KMS-11 (cell line): ENCODE measurements at regions not wholly inside any gene's neighbourhood (a gene's known extent, or its start where the extent isn't known, plus 50 kb on each side); places are given as distances from the start of the nearest gene placed in this dataset.

Experiments
- H2AFZ ChIP-seq: fragments of 200-600 bp; sonication (generic); 2 replicates; pipeline ENCODE4 v1.6.1; 2016; ENCODE audit warnings: antibody characterized with exemption, mixed run types, low read depth
- H3K27ac ChIP-seq: fragments of 200-600 bp; sonication (generic); 2 replicates; pipeline ENCODE4 v1.6.1; 2016; ENCODE audit warnings: mild to moderate bottlenecking, mixed run types
- H3K27me3 ChIP-seq: fragments of 200-600 bp; sonication (generic); 2 replicates; pipeline ENCODE4 v1.6.1; 2017; ENCODE audit warnings: mild to moderate bottlenecking, low read depth, mixed run types, moderate library complexity; ENCODE audit not compliant: insufficient read depth
- H3K36me3 ChIP-seq: fragments of 200-600 bp; sonication (generic); 2 replicates; pipeline ENCODE4 v1.6.1; 2017; ENCODE audit warnings: mild to moderate bottlenecking, mixed run types; ENCODE audit not compliant: insufficient read depth
- H3K4me1 ChIP-seq: fragments of 200-600 bp; sonication (generic); 2 replicates; pipeline ENCODE4 v1.6.1; 2016; ENCODE audit warnings: mild to moderate bottlenecking, low read depth, mixed run types; ENCODE audit not compliant: poor library complexity, severe bottlenecking
- H3K4me2 ChIP-seq: fragments of 200-600 bp; sonication (generic); 2 replicates; pipeline ENCODE4 v1.7.0; 2016; ENCODE audit warnings: mild to moderate bottlenecking, mixed run types
- H3K4me3 ChIP-seq: fragments of 200-600 bp; sonication (generic); IDR thresholded peaks from 2 replicates; pipeline ENCODE4 v1.6.1; 2017; ENCODE audit warnings: low read depth, low read length, mixed read lengths; ENCODE audit not compliant: insufficient read depth
- H3K79me2 ChIP-seq: fragments of 200-600 bp; sonication (generic); 2 replicates; pipeline ENCODE4 v1.6.1; 2016; ENCODE audit warnings: low read depth, mixed run types; ENCODE audit not compliant: insufficient read depth
- H3K9ac ChIP-seq: fragments of 200-600 bp; sonication (generic); 2 replicates; pipeline ENCODE4 v1.6.1; 2016; ENCODE audit warnings: mild to moderate bottlenecking, mixed run types
- H4K20me1 ChIP-seq: fragments of 200-600 bp; sonication (generic); 2 replicates; pipeline ENCODE4 v1.6.1; 2016; ENCODE audit warnings: mild to moderate bottlenecking, mixed run types; ENCODE audit not compliant: insufficient read depth
- CTCF ChIP-seq: fragments of 200-600 bp; sonication (generic); conservative IDR thresholded peaks from 2 replicates; pipeline ENCODE4 v1.6.1; 2017; ENCODE audit warnings: low read depth, mild to moderate bottlenecking, antibody characterized with exemption, low read length, moderate library complexity, mixed read lengths

DNA sequence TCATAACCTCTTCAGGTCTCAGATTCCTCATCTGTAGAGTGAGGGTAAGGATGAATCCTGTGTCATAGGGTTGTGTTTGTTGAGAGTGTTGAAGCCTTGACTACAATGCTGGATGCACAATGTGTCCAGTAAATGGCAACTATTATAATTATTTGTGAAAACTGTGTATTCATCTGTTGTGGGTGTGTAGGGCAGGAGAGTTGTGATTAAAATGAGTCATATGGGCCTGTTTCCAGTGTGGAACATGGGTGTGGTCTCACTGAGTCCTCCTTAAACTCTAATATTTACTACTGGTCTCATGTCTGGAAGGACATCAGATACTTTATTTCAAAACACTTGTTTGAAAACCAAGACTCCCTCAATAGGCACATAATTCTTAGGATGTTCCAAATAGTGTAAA, 208.5 kb upstream of the CASK start:
- no peaks in the 10 kb centered on the region for H3K36me3 ChIP-seq
- H3K4me2 ChIP-seq = no peak overlapping the region
- no peak overlapping the region for H3K9ac ChIP-seq
- no peaks in the 10 kb centered on the region for H3K27me3 ChIP-seq
- no peaks in the 10 kb centered on the region for H3K79me2 ChIP-seq
- H2AFZ ChIP-seq = no peak overlapping the region
- peaks cover 15% of the 10 kb centered on the region for H3K4me1 ChIP-seq
- TF ChIP-seq CTCF = no peak
- no peaks in the 10 kb centered on the region for H4K20me1 ChIP-seq
- no peak overlapping the region for H3K4me3 ChIP-seq
- no peak overlapping the region for H3K27ac ChIP-seq

DNA sequence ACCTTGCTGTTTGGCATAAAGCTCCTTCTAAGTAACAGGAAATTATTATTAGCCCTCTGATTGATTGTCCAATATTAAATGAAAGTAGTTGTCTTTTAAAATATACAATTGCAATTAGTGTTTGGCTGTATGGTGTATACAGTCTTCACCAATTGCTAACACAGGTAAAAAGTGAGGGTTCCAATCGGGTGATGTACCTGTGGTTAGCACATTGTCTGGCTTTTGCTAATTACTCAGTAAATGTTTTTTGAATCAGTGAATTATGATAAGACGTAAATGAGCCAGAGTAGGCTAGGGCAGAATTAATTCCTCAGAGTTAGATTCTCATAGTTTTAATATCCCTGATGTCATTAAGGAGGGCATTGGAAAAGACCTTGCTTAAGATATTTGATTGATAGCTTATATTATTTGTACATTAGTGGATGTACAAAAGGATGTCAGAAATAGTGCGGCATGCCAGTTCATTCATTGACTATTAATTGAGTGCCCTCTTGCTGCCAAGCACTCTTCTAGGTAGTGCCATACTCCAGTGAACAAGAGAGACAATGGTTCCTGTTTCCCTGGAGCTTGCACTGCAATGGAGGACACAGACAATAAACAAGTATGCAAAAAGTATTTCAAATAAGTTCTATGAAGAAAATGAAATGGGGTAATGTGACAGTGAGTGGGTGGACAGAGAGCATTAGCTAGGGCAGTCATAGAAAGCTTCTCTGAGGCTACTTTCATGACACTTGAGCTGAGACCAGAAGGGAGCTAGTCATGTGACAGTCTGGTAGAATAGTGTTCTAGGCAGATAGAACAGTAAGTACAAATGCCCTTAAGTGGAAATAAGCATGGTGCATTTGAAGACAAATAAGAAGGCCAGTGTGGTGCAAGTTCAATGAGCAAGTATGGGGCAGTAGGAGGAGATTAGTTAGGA, 205.9 kb upstream of the CASK start:
- no peak overlapping the region for H3K4me2 ChIP-seq
- H4K20me1 ChIP-seq = no peaks in the 10 kb centered on the region
- no peaks in the 10 kb centered on the region for H3K27me3 ChIP-seq
- H3K9ac ChIP-seq = no peak overlapping the region
- H3K4me1 ChIP-seq = peaks cover 11% of the 10 kb centered on the region
- TF ChIP-seq CTCF = no peak
- H3K36me3 ChIP-seq = no peaks in the 10 kb centered on the region
- no peaks in the 10 kb centered on the region for H3K79me2 ChIP-seq
- H3K27ac ChIP-seq = no peak overlapping the region
- no peak overlapping the region for H2AFZ ChIP-seq
- no peak overlapping the region for H3K4me3 ChIP-seq

DNA sequence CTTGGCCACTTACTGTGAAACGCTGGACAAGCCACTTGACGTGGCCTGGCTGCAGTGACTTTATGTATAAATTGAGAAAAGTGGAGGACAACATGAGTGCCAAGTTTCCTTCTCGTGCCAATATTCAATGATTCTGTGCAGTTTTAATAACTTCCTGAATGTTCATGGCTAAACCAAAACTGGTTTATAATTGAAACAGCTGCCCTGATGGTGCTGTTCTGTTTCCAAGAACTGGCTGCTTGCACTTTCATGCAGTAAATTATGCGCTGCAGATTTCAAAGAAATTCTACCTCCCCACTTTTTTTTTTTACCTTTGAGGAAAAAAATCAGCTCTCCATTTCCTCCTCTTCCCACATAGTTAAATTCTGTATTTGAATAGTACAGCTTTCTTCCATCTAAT, 205.2 kb upstream of the CASK start:
- Histone ChIP-seq H3K4me1 (peaks cover 5% of the 10 kb centered on the region), H3K4me3 (no peak overlapping the region), H3K79me2 (no peaks in the 10 kb centered on the region), H3K27ac (no peak overlapping the region), H3K4me2 (no peak overlapping the region), H3K9ac (no peak overlapping the region), H4K20me1 (no peaks in the 10 kb centered on the region), H2AFZ (no peak overlapping the region), H3K27me3 (no peaks in the 10 kb centered on the region), H3K36me3 (no peaks in the 10 kb centered on the region)
- no peak for TF ChIP-seq CTCF

GRCh38 chrX:42128020-42128419, 204.7 kb upstream of the CASK start:
- Histone ChIP-seq H3K4me3 (no peak overlapping the region), H3K36me3 (no peaks in the 10 kb centered on the region), H2AFZ (no peak overlapping the region), H4K20me1 (no peaks in the 10 kb centered on the region), H3K27ac (no peak overlapping the region), H3K4me2 (no peak overlapping the region), H3K79me2 (no peaks in the 10 kb centered on the region), H3K4me1 (peaks cover 5% of the 10 kb centered on the region), H3K27me3 (no peaks in the 10 kb centered on the region), H3K9ac (no peak overlapping the region)
- TF ChIP-seq CTCF = no peak
